Sigmoid colon (tissue), 3 donors: ENCODE measurements at regions not wholly inside any gene's neighbourhood (a gene's known extent, or its start where the extent isn't known, plus 50 kb on each side); places are given as distances from the start of the nearest gene placed in this dataset.

Experiments
- CTCF ChIP-seq, 4 experiments: fragments of 450-650 bp in 3 of 4; fragments of 200-600 bp in 1 of 4; IDR thresholded peaks; one replicate each; pipeline ENCODE4 v1.5.1; 2016 to 2019; ENCODE audit warnings: antibody characterized with exemption in 4 of 4, mild to moderate bottlenecking in 3 of 4, moderate library complexity in 2 of 4
- POLR2A ChIP-seq, 2 donors: fragments of 450-650 bp; IDR thresholded peaks; one replicate each; pipeline ENCODE4 v1.6.1; 2016; ENCODE audit warnings: antibody characterized with exemption in 2 of 2, mild to moderate bottlenecking in 2 of 2, moderate library complexity in 2 of 2

GRCh38 chr9:630817-631216, 210.7 kb upstream of the DMRT1 start:
- no peak for TF ChIP-seq CTCF (IDR thresholded peaks at IDR 0.05)
- no peak for TF ChIP-seq POLR2A (IDR thresholded peaks at IDR 0.05)
